ENCODE measurements at regions not wholly inside any gene's neighbourhood (a gene's known extent, or its start where the extent isn't known, plus 50 kb on each side); places are given as distances from the start of the nearest gene placed in this dataset.
A peak's percentile ranks its signal among the peaks of the same experiment; 100 is the strongest.
"Not testable (repeated sequence)": the region's sequence is repeated elsewhere in the genome, so short reads cannot be mapped to it uniquely, and the experiment has no call there.

DNA sequence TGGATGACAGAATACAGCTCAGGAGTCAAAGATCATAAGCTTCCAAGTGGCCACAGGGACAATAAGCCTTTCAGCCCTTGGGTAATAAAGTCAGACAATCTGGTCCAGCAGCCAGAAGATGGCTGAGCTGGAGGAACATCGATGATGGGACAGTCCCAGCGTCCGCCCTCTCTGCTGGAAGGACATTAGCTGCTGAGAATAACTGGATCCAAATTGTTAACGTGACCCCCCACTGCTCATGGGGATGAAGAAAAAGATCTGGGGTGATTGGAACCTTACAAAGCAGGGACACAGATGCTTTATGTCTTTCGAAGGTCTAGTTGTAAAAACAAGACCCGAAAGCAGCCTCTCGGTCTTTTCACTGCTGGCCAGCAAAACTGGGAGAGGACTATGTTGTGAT, 71.0 kb downstream of the IGLL5 start:
- H3K27me3 ChIP-seq = peaks cover 12 to 37% of the 10 kb centered on the region in 2 donors
- TF ChIP-seq, protein P1, sequence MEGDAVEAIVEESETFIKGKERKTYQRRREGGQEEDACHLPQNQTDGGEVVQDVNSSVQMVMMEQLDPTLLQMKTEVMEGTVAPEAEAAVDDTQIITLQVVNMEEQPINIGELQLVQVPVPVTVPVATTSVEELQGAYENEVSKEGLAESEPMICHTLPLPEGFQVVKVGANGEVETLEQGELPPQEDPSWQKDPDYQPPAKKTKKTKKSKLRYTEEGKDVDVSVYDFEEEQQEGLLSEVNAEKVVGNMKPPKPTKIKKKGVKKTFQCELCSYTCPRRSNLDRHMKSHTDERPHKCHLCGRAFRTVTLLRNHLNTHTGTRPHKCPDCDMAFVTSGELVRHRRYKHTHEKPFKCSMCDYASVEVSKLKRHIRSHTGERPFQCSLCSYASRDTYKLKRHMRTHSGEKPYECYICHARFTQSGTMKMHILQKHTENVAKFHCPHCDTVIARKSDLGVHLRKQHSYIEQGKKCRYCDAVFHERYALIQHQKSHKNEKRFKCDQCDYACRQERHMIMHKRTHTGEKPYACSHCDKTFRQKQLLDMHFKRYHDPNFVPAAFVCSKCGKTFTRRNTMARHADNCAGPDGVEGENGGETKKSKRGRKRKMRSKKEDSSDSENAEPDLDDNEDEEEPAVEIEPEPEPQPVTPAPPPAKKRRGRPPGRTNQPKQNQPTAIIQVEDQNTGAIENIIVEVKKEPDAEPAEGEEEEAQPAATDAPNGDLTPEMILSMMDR (IDR thresholded peaks at IDR 0.05) = no peak
- DNase-seq (no peak), ATAC-seq (no peak)
- no peaks in the 10 kb centered on the region for H3K36me3 ChIP-seq
- no peak overlapping the region for H3K27ac ChIP-seq
- H3K4me3 ChIP-seq = no peak overlapping the region
- intact Hi-C loops (cut with DNase I) = no loop called here
- no peaks in the 10 kb centered on the region for H3K4me1 ChIP-seq
- H3K9me3 ChIP-seq = peaks cover 0 to 8% of the 10 kb centered on the region in 2 donors

GRCh38 chr22:22959147-22959827, 71.7 kb downstream of the IGLL5 start:
- peaks cover 0 to 8% of the 10 kb centered on the region in 2 donors for H3K9me3 ChIP-seq
- no peaks in the 10 kb centered on the region for H3K36me3 ChIP-seq
- H3K4me3 ChIP-seq = no peak overlapping the region
- H3K4me1 ChIP-seq = no peaks in the 10 kb centered on the region
- intact Hi-C loops (cut with DNase I) = no loop called here
- peaks cover 11 to 30% of the 10 kb centered on the region in 2 donors for H3K27me3 ChIP-seq
- no peak overlapping the region for H3K27ac ChIP-seq
- peak; percentile 71 for ATAC-seq
- TF ChIP-seq, protein P1 (IDR thresholded peaks at IDR 0.05) = peak; percentile 48 to 69
- peak in 2 of 4 donors; percentile 77 to 87 for DNase-seq

GRCh38 chr22:22960307-22960706, 72.7 kb downstream of the IGLL5 start:
- DNase-seq = no peak
- intact Hi-C loops (cut with DNase I) = no loop called here
- H3K27ac ChIP-seq = no peak overlapping the region
- peaks cover 4 to 22% of the 10 kb centered on the region in 2 donors for H3K27me3 ChIP-seq
- H3K36me3 ChIP-seq = no peaks in the 10 kb centered on the region
- ATAC-seq = no peak
- peaks cover 0 to 8% of the 10 kb centered on the region in 2 donors for H3K9me3 ChIP-seq
- TF ChIP-seq, protein P1 (IDR thresholded peaks at IDR 0.05) = no peak
- no peaks in the 10 kb centered on the region for H3K4me1 ChIP-seq
- no peak overlapping the region for H3K4me3 ChIP-seq

DNA sequence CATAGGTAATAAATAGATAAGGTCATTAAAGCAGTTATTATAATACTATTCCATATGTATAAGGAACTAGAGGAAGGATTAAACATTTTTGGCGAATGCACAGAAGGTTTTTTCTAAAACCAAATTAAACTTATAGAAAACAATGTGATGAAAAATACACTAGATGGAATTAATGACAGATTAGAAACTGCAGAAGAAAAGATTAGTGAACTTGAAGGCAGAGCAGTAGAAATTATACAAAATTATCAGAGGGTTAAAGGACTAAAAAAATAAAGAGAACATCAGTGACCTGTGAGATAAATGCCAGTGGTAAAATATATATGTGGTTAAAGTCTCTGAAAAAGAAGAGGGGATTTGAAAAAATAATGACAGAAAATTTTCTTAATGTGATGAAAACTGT, 74.0 kb downstream of the IGLL5 start:
- Histone ChIP-seq H3K36me3 (no peaks in the 10 kb centered on the region), H3K9me3 (peaks cover 0 to 8% of the 10 kb centered on the region in 2 donors)
- no peak for ATAC-seq

GRCh38 chr22:22968366-22968765, 80.8 kb downstream of the IGLL5 start:
- TF ChIP-seq, protein P1 (IDR thresholded peaks at IDR 0.05) = no peak
- Histone ChIP-seq H3K36me3 (no peaks in the 10 kb centered on the region), H3K9me3 (no peaks in the 10 kb centered on the region), H3K27me3 (peaks cover 7 to 36% of the 10 kb centered on the region in 2 donors), H3K4me3 (no peak overlapping the region), H3K4me1 (no peaks in the 10 kb centered on the region), H3K27ac (no peak overlapping the region)
- ATAC-seq = no peak
- intact Hi-C loops (cut with DNase I) = no loop called here
- no peak for DNase-seq

More for the DNA sequence above, 74.0 kb downstream of the IGLL5 start:
- Histone ChIP-seq H3K27me3 (peaks cover 0 to 24% of the 10 kb centered on the region in 2 donors), H3K27ac (no peak overlapping the region), H3K4me3 (no peak overlapping the region), H3K4me1 (no peaks in the 10 kb centered on the region)
- DNase-seq = no peak
- TF ChIP-seq, protein P1 (IDR thresholded peaks at IDR 0.05) = no peak
- intact Hi-C loops (cut with DNase I) = no loop called here

- H3K9me3 ChIP-seq; H3K36me3 ChIP-seq; DNase-seq; ATAC-seq; H3K4me1 ChIP-seq; H3K4me3 ChIP-seq; H3K27ac ChIP-seq; intact Hi-C loops (cut with DNase I): not testable (repeated sequence)
- H3K27me3 ChIP-seq = peaks cover 0 to 34% of the 10 kb centered on the region in 2 donors
Measured at GRCh38 chr22:22972605-22973004, 85.0 kb downstream of the IGLL5 start.

All from left lung (tissue), 4 donors.